ENCODE measurements at regions not wholly inside any gene's neighbourhood (a gene's known extent, or its start where the extent isn't known, plus 50 kb on each side); places are given as distances from the start of the nearest gene placed in this dataset.

DNA sequence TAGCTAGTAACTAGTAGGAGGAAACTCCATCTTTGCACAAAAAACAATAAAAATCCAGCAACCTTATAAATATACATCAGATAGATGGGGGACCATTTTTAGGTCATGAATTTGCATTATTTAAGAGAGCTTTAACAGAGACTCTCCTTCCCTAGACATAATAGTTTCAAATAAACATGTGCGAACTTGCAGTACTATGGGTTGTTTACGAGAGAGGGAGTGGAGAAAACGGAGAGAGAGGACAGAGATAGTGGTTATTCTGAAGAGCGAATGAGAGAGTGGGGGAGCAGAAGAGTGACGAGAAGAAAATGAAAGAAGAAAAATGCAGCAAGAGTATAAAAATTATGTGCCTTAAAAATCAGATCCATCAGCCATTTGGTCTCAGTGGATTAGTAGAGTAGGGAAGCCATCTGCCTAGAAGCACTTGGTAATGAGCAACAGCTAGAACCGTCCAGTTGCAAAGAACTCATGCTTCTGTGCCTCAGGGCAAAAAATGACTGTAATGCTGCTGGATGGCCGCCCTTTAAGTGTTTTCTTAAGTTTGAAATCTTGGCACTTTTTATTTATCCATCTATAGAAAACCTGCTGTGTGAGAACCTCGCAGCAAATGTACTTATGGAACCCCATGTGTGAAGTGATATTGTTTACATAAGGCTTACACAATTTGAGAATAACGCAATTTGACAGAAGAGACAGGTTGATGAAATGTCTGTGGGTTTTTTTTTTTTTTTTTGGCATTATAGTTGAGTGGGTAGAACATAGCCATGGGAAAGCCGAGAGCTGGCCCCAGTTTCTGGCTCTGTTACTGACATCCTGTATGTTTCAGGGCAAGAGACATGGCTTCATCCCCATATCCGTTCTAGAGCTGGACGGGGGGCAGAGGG, 95.6 kb upstream of the ZNF608 start:
- no peak for DNase-seq

DNA sequence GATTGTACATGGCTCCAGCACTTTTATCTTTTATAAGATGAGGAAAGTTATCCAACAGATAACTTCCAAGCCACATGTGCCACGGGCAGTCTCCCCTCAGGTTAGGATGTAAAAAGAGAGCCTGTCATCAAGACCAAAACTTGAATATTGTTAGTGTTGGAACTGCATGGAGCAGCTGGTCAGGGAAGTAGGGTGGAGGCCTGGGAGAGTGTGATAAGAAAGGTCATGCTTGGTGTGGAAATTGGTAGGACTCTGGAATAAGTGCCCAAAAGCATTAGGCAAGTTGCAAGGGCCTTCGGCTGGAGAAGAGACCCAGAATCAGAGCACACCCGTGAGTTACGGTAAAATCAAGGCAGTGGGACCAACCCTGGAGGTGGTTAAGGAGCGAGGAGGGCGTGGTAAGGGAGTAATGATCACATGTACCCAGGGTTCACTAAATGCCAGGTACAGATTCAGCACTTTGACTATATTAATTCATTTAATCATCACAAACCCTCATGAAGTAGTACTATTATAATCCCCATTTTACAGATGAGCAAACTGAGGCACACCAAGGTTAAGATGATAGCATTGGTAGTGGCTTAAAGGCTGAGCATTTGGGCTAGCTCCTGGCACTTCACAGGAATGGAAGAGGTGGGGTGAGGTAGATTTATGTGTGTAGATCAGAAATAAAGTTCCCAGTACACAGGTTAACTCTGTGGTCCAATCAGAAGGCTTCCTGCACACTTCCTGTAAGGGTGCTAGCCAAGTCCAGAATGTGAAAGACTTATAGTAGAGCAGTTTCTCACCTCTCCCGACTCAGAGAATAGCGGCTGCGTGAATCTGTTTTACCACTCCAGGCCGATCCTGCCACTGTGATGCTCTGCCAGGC, 96.5 kb upstream of the ZNF608 start:
- no peak for DNase-seq

DNA sequence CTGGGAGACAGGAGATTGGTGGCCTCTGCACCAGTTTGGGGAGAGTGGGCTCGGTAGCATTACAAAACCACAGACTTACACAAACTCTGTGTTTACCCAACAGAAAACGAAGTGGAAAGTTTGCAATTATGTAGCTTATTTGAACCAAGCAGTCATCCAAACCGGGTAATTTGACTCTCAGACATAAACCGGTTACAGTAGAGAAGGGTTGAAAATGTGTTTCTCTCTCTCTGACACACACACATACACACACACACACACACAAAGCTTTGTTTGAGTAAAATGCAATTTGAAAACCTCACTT, 97.1 kb upstream of the ZNF608 start:
- no peak for DNase-seq

DNA sequence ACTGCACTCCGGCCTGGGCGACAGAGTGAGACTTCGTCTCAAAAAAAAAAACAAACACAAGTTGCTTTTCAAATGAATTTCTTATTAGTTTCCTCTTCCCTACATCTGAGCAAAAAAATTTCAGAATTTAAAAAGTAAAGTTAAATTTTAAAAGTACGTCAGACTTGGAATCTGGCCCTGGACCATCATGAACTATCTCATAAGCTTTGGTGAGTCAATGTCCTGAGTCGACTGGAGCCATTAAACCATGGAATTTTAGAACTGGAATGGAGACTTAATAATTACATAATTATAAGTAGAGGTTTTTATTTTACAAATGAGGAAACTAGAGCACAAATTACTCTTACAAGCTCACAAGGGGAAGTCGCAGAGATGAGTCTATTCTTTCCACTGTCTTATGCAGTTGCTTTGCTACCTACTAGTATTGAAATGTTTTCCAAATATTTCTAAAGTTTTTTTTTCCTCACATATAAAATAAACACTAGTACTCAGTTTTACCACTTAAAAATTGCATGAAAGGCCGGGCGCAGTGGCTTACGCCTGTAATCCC, 98.0 kb upstream of the ZNF608 start:
- no peak for DNase-seq

DNA sequence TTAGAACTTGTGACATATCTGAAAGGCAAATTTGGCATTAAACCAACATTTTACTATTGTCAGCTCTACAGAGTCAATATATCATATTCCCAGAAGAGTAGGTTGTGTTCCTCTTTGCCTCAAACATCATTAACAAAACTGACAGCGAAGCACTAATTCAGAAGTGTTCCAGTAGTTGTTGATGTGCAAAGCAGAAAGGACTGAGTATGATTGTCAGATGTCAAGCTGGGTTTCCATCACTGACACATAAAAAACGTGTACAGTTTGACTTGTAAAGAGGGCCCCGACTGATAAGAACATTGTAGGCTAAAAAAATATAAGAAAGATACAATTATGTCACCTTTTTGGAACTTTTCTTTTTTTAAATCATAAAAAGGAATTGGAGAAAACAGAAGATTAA, 101.5 kb upstream of the ZNF608 start:
- DNase-seq, result no peak

DNA sequence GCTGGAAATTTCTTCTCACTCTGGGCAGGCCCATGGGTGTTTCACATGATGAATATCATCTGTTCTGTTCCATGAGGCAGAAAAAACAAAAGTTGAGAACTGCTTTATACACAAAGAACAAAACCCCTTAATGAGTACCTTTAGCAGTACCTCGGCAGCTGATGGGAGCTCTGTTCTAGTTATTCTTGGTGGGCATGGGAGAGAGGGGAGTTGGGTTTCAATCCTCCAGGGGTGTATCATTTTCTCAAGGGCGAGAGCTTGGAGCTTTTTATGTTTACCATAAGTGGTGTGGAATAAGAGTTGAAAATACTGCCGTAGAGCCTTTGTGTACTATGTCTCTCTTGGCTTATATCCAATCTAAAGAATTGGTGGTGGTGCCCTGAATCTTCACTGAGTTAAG, 103.3 kb upstream of the ZNF608 start:
- no peak for DNase-seq

DNA sequence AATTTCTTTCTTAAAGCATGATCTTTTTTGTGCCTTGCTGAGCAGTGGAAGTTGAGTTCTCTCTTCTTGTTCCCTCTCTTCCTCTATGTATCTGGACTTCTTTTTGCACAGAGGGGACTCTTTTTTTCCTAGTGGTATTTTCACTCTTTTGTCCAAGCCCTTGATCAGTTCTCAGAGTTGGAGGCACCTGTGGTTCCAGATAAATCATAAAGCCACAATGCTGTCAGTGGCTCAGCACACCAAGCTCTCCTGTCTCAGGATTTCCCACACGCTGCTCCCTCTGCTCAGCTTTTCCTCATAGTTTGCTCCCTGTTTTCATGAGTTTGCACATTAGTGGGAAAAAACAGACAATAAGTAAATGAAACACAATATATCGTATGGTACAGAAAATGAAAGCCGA, 110.3 kb upstream of the ZNF608 start:
- DNase-seq, result no peak

DNA sequence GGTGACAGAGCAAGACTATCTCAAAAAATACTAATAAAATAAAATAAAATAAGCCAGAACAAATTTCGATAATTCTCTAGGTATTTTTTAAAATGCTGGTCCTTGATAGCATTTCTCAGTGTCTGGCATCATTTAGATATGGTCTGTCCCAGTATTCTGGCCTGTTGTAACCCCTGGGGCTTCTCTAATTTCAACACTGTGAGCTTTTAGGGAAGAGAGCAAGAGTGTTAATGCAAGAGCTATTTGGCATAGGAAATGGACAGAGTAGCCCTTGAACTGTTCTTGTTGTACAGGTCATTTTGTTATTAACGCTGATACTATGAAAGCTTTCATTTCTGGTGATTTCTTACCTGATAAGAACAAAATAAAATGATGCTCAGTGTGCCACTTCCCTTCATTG, 112.2 kb upstream of the ZNF608 start:
- DNase-seq, result no peak

DNA sequence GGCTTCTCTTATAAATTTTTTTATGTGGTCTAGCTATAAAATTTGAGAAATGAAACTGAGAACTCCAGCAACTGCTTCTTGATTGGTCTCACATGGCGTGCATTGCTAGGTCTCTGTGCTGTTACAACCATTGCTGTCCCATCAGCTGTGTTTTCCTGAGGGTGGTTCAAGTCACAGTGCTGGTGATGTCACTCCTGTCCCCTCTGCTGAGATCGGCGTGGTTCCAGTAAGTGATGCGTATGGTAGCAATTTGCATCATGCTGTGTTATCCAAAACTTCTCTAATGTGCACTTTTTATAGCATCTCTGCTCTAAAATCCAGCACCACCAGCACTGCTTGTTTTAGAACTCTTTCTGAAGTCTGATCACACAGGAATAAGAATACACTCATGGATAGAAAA, 112.6 kb upstream of the ZNF608 start:
- DNase-seq, result no peak

DNA sequence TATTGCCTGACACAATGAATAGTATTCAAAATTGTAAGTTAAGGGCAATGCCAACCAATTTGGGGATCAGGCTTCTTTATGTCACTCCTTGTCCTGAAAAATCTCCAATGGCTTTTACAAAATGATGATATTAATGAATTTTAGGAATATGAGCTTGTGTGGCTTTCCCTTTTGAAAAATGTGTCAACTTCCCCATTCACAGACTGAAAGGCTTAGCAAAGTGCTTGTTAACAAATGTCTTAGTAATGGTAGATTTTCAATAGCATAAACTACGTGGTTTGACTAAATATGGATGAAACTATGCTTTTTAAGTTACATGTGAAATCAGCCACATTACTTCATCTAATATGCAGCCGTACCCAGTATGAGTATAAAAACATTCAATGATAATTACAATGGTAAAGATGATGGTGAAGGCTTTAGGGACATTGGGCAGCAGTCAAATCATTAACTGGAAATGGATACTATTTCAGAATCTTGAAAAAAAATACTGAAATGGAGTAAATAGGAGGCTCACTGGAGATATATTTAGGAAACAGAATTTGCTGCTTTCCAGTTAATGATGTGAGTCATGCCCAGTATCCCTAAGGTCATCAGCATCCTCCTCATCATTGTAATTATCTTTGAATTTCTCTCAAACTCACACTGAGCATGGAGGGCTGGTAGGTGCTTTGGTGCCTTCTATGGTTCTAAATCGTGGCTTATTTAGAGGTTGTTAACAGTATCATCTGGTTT, 113.3 kb upstream of the ZNF608 start:
- DNase-seq, result no peak

DNA sequence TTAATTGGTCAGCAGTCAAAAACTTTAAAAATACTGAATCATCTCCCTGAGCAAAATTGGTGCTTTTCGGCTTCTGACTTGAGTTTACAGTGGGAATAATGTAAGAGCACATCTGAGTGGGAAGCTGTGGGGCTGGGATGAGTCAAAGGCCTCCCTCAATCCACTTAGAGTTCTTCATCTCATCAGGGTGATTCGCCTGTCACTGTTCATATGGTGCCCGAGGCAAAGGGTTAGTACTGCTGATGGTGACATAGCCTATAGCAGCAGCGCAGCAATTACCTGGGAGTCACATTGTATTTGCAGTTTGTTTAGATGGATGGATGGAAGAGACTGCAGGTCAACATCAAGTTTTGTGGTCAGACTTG, 113.8 kb upstream of the ZNF608 start:
- DNase-seq, result no peak

DNA sequence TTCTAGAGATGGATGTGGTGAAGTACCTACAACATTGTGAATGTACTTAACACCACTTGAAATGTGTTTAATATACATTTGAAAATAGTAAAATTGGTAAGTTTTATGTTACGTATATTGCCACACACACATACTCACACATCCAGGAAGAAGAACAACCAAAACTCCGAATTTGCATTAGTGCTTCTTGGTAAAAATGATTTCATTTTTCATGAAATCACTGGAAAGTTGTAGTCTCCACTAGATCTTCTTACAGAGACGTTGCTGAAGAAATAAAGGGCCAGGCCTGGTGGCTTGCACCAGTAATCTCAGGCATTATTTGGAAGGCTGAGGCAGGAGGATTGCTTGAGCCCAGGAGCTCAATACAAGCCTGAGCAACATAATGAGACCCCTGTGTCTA, 118.6 kb upstream of the ZNF608 start:
- no peak for DNase-seq

DNA sequence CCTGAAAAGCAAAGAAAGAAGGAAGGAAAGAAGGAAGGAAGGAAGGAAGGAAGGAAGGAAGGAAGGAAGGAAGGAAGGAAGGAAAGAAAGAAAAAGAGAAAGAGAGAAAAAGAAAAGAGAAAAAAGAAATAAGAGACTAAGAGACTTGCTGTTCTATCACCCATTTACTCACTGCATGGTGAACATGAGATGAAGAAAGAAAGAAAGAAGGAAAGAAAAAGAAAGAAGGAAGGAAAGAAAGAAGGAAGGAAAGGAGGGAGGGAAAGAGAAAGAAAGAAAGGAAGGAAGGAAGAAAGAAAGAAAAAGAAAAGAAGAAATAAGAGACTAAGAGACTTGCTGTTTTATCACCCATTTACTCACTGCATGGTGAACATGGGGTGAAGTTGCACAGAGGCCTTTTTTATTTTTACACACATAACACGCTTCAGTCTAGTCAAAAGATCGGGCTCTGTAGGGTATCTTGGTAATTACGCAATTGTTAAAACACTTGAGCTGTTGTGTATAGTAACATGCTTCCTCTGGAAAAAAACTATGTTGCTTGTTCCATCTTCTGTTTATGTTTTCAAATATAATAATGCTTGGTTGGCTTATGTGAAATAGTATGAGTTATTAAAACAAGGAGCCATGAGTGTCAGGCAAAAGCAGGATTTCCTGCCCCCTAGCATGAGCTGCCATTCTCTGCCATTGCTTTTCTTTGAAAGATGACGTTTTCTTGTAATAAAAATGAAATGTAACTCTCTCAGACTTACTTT, 119.3 kb upstream of the ZNF608 start:
- no peak for DNase-seq

DNA sequence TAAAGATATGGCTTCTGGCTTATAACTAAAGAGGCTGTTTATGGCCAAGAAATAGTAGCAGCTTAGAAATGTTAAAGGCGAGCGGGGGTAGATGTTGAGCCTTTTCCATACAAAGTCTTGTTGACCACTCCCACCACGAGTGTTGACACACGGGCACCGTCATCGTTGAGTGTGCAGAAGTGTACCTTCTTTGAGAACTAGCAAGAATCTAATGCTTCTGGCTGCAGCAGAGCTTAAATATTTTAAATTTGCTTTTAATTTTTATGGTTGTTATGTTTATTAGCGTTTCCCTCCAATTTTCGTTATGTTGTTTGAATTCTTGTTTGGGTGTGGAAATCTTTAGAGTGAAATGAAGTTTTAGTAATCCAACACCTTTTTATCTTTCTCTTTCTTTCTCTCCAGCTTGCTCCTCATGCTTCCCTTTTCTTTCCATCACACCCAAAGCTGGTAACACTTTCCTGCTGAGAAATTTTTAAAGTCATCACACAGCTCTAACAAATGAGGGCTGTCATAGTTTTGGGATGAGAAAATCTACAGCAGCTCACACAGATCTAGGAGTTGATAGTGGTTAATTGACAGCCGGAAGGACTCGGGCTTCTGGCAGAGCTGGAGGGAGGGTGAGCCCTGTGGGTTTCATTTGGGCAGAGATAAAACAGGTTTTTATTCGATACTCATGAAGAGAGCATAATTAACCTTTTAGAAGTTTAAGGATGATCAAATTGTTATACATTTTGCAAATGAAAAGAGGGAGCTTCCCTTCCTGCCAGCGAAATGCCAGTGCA, 120.1 kb upstream of the ZNF608 start:
- no peak for DNase-seq

DNA sequence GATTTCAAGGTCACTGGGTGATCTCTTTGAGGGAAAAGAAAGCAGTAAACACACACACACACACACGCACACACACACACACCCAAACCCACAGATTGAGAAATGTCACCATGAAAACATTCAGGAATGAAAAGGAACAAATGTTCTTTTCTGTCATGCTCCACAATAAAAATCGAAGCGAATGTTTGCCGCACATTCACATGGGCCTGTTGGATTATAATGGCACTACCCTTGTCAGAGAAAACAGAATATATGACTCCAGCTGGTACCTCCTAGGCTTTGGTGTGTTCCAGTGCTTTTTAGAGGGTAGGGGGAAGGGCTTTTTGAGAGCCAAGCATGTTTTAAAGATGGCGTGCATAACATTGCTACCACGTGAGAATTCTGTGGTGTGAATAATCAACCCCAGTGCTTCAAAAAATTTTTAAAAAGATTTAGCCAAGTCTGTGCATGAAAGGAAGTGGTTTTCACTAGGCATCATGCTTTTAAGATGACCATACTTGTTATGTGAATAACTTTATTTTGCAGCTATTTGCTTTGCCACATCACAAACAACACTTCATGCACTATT, 120.8 kb upstream of the ZNF608 start:
- no peak for DNase-seq

DNA sequence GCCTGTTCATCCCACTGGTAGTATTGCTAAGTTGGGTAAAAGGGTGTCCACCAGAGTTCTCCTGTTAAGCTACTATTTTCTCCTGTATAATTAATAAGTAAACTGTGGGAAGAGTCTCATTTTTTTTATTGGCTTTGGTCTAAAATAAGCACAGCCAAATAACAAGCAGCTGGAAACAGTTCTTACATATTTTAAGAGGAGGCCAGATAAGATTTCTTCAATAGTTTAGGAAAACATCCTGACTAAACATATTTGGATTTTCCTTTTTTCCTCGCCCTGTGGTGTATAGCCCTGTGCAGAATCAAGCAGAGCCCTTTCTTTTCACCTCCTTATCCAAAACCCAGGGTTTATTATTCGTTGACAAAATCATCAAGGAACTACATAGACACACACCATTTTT, 122.2 kb upstream of the ZNF608 start:
- no peak for DNase-seq

DNA sequence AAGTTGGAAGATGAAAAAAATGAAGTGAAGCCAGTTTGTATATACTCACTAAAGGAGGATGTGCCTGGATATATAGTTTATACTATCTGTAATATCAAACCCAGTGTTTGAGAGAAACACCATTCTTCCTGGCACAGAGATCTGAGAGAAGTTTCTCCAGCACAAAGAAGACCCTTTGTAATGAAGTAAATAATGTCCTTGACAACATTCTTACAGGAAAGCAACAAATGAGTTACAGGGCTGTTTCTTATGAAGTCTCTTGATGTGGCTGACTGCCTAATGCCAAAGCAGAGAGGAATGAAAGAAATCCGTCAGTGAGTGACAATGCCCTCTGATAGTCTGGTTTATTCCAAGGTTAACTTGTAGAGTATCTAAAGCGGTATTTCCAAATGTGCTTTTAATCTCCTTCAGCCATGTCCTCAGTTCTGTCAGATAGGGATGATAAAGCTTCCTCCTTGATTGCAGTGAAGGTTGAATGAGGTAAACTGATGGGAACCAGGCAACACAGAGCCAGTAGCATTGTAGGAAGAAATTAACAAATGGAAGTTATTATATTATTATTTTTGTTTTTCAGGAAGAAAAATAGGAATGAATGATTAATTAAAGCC, 123.1 kb upstream of the ZNF608 start:
- no peak for DNase-seq

DNA sequence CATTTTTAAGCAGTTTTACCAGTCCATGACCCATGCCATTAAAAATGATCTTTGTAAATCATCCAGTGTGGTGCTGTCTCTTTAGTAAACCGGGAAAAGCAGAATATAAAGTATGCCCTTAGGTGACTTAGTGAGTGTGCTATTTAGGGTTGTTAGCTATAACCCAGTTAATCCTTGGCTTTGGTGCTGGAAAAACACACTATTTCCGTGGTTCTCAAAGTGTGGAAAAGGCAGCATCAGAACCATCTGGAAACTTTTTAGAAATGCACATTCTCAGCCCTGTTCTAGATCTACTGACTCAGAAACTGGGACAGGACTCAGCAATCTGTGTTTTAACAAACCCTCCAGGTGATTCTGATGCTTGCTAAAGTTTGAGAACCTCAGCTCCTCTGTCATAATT, 123.6 kb upstream of the ZNF608 start:
- DNase-seq, result no peak

DNA sequence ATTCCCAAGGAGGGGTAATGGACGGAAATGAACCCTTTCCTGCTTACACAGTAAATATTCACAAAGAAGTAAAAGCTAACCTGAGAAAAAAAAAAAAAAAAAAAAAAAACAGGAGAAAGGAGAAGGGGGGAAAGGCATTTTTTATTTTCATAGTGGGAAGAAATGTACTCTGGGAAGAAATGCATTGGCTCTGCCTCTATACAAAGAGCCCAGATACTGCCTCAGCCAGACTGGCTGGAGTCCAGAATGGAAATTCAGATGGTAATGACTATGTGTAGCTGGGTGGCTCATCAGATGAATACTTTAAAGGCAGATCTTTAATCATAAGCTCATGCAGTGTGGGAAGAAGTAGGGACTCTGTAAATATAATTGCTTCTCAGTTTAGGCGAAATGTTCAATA, 124.9 kb upstream of the ZNF608 start:
- no peak for DNase-seq

DNA sequence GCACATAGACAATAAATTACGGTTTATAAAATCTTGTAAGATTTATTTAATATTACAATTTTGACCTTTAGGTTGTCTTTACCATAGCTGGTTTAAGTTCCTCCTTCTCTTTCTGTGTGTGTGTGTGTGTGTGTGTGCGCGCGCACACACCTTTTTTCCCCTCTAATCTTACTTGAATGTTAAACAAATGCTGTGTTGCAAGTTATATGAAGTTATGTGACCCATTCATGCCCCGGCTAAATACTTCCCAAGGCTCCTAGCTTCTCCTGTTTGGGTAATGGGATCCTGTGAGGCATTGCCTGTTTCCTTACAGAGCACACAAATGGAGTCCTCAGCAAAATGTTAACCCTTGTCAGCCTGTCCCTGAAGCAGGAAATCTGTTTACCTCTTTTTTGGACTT, 125.6 kb upstream of the ZNF608 start:
- no peak for DNase-seq

DNA sequence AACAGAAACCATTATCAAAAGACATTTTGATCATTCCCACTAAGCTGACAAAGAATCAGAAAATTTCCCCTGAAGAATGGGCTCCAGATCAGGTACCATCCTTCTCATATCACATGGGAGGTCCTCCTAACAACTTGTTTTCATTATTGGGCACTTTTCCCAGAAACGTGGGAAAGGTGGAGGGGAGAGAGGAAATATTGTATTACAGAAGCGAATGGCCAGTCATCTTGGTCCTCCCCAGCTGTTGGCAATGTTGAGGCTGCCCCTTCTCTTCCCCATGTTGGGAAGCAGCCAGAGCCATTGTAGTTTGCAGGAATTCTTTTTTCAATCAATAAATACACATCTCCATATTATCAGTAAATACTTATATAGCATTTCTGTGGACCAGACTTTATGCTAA, 126.2 kb upstream of the ZNF608 start:
- no peak for DNase-seq

Measured in CD4-positive, alpha-beta T cell treated with Interleukin-17A for 4 hours (primary cell).